Forelimb muscle (tissue), 1 donor: ENCODE measurements at regions not wholly inside any gene's neighbourhood (a gene's known extent, or its start where the extent isn't known, plus 50 kb on each side); places are given as distances from the start of the nearest gene placed in this dataset.

Source experiments
- DNase-seq: peaks from one replicate; pipeline ENCODE4 v3.0.0-alpha.2; 2013; ENCODE audit warnings: low read depth

DNA sequence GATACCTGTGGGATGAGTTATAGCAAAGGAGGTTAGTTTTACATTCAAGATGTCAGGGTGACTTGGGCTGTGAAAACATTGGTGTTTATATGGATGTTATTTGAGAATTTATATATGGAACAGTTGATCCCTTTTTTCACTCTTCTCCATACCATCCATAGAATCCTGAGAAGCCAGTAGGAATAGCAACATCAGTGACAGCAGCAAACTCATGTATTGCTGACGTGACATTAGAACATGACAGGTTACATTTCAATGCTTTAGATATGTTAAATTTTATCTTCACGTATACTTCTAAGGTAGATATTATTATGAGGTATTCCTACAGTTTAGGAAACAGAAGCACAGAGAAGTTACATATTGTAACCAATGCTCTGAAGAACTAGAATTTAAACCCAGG, 745.2 kb upstream of the GCFC2 start:
- no peak for DNase-seq

DNA sequence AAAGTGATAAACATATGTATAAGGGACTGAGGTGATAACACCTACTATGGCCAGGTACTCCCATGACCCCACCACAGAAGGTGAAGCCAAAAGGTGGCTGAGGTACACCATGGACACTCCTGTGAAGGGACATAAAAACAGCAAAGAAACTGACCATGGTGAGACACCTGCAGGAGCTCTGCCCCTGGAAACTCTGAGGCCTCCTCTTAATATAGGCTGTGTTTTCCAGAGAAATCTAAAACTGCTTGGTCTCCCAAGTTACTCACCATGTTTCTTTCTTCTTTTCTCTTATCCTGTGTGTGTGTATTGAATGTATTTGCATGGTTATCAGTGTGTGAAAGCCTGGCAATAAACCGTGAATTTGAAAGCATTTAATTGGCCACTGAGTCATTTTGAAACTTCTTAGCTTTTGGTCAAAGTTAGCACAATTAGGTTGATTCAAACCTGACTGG, 739.3 kb upstream of the GCFC2 start:
- no peak for DNase-seq

DNA sequence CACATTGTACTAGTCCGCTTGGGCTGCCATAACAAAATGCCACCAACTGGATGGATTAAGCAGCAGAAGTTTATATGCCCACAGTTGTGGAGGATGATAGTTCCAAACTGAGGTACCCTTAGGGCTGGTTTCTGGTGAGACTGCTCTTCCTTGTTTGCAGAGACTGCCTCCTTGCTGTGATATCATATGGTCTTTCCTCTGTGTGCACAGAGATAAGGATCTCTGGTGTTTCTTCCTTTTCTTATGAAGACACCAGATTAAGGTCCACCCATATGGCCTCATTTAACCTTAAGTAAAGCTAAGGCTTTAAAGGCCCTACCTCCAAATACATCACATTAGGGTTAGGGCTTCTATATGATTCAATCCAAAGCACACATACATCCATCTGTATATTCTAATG, 738.2 kb upstream of the GCFC2 start:
- DNase-seq, result no peak

DNA sequence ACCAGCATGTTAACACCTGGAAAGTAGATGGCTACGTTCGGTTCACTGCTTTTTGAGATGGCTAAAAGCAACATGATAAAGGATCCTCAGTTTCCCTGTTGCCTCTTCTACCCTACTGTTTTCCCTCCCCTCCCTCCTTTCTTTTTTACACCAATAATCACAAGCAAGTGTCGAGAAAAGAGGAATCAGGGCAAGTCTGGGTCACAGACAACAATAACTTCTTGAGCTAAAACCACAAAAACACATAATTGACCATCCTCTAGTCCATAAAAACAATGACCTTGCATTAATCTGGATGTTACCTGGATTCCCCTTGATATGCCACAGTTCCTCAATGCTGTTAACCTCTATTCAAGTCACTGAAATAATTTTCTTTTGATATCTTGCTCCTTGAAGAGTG, 736.6 kb upstream of the GCFC2 start:
- DNase-seq, result no peak

DNA sequence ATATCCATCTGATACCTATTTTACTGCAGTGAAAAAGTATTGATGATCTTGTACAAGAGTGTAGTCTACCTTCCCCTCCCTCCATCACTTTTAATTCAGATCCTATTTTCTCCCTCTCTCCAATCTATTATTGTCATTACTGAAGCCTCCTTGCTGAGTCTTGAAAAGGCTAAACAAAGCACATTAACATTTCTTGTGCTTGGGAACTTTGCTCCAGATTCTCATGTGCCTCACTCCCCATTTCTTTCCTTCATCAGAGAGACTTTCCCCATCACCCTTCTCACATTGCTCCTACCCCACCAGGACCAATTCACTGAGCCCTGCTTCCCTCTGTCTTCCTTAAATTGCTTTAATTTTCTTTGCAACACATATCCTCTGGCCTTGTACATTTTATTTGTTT, 736.2 kb upstream of the GCFC2 start:
- DNase-seq, result no peak

DNA sequence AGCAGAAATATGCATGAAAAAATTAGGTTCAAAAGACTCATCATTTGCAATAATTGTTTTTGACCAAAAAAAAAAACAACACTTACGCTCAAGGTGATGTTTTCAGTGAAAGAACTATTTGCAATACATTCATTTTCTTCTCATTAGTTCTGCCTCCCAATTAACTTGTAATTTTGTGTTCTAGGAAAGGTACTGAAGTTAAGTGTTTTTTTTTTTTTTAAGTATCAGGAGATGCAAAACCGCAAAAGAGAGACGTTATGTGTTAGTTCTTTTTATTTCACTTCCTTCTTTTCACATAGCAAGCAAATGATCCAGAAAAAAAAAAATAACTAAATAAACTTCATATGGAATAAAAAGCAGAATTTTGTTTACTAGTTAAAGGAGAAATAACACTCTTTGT, 735.2 kb upstream of the GCFC2 start:
- no peak for DNase-seq

DNA sequence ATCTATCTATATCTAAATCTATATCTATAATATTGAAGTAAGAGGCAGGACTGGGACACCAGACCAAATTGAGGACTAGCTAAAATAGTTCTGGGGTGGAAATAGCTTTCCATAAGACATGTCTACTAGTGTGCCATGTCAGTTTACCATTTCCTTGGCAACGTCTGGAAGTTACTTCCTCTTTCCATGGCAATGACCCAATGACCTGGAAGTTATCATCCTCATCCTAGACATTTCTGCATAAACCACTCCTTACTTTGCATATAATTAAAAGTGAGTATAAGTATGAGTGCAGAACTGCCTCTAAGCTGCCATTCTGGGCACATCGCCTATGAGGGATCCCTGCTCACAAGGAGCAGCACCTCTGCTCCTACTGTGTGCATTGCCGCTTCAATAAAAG, 734.0 kb upstream of the GCFC2 start:
- no peak for DNase-seq

DNA sequence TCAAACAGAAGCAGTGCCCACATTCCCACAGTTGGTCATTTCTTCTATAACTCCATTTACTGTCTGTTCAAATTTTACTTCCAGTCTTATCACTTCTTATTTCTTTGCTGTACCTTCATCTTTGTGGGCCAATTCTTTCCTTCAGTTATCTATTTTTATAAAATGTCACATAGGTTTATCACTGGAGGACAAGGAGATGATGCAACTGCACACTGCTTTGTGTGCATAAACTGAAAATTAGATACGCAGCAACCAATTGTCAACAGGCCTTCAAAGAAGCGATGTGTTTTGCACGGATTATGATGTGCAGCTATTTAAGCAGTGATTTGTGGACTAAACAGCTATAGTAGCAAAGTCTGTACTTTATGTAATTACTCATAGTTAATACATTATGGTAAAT, 726.8 kb upstream of the GCFC2 start:
- no peak for DNase-seq

DNA sequence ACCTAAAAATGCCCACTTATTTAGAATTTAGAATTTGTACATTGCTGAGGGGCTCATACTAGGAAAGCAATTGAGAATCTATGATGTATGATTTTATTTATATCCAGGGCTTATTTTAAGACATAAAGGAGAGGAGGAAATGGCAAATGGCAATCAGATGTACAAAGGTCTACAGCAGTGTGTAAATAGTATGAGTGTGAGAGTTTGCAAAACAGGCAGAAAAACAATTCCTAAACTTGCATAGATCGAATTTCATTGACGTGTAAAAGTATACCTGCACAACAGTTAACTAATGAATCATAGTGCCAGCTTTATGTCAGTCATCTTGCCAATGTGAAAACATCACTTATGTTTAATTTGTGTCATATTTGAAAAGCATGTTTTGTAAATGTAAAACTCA, 718.7 kb upstream of the GCFC2 start:
- DNase-seq, result no peak

DNA sequence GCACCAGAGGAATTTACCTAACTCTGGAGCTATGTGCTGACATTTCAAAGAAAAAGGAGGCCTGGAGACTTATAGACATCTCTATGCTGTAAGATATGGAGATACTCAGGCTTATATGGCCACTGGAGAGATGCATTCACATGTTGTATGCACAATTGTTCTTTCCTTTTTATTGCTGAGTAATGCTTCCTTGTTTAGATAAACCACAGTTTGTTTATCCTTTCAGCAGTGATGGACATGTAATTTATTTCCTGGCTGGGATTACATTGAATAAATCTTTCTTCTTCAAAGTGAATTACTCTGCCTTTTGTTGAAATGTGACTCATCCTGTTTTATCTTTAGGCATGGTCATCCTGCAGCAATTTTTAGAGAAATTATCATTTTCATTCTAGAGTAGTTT, 716.7 kb upstream of the GCFC2 start:
- no peak for DNase-seq

DNA sequence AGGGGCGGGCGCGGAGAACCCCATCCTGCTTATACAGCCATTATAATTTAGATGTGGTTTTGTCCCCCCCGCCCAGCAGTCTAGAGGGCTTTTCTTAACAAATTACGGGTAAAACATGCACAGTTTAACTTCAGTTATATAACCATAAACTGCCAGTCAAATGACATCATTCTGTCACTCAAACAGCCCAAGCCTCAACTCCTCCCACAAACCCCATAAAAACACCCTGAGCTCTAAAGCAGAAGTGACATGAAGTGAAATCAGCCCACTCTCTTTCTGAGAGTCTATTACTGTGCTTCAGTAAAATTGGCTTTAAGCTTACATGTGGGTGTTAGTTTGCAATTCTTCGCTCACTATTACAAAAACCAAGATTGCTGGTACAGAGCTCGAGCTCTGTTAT, 705.1 kb upstream of the GCFC2 start:
- no peak for DNase-seq

DNA sequence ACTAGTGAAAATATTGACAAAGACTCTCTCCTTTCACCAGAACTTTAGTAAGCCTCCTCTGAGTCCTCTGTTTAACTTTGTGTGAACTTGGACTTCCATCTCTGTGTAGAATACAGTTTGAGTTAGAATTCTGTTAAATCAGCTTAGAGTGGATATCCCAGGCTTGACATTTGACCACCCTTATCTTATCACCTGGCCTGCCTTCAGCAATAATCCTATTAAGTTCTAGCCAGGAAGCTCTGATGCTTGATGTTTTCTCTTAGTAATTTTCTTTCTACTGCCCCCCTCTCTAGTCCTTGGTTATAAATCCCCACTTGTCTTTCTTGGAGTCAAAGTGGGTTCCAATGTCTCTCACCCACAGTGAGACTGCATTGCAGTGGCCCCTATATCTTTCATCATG, 702.7 kb upstream of the GCFC2 start:
- no peak for DNase-seq

DNA sequence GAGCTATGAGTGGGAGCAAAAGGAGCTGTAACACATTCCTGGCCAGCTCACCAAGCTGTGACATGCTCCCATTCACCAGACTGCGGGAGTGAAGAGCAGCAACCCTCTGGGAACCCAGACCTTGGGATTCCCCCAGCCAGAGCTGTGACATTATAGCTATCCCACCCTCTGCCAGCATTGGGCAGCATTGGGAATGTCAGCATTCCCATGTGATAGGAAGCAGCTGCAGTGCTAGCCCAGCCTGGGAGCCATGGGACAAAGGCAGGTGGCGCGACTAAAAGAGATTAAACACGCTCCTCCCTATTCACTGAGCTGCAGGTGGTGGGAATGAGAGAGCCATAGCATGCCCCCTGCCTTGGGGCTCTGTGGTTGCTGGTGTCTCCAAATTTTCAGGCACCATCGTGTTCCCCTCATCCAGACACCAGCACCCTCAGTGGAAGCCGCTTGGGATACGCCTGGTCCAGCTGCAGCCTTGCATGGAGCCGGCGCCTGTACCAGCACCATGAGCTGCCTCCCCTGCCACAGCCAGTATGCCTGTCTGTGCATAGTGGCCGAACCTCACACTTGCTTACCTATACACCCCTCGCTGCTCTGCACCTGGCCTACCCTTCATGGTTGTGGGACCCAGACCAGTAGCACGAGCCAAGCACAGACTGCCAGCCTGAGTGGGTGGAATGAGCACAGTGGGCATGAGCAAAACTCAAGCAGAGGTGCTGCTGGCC, 695.6 kb upstream of the GCFC2 start:
- DNase-seq, result no peak

DNA sequence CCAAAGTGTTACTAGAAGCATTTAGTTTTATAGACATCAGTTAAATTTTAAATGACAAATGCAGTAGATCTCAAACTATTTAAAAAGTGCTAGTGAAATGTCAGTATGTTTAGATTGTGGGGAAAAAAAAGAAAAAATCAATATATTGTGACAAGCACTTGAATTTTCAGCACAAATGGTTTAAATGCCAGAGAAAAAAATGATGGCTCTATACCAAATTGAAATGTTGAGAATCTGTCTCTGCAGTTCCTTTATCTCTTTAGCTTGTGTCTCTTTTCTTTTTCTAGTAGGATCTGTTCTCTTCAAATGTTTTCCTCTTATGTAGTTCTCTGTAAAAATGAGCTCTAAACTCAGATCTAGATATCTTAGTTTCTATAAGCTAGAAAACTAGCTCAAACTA, 682.6 kb upstream of the GCFC2 start:
- no peak for DNase-seq

DNA sequence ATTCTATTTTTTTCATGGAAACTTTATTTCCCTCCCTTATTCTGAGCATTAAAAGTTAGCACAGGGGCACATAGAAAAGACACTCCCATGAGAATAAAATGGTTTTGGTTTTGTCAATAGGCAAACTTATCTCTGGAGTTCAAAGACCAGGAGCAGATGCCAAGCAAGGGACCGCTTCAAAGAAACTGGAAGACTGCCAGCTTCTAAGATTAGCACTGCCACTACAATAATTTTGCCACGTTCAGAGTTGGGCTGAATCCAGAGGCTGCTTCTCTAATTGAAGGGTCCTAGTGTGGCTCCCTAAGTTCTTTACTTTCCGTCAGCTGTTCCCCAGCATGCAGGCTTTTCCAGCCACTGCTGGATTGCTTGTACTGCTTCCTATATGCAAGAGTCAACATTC, 681.0 kb upstream of the GCFC2 start:
- DNase-seq, result no peak

DNA sequence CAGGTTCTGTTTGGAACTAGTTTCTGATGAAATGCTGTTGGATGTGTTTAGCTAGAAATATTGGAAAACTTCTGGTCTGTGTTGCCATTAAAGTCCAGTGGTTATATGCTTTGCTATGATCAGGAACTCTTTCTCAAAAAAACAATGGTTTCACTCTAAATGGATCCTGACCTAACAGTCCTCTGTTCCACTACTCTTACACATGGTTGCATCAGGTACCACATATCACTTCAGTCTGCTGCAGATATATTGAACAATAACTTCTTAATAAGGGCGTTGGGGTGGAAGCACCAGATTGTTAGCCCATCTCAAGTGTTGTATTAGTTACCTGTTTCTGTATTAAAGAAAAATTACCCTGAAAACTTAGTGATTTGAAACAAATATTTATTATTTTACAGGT, 676.6 kb upstream of the GCFC2 start:
- DNase-seq, result no peak

DNA sequence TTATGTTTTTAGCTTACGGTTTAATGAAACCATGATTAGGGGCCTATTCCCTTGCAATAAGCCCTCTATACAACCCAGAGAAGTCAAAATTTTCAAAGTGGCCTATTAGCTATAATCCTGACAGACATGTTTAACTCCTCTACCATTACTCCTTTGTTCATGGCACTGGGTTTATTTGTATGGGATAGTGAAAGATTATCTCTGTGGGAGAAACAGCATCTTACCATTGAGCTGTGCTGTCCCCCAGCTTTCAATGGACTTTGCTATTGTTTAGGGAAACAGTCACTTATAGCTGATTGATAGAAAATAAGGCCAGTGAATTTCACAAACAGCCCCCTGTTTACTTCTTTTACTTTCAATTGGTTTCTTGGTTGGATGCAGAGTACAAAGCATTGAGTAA, 675.2 kb upstream of the GCFC2 start:
- no peak for DNase-seq

DNA sequence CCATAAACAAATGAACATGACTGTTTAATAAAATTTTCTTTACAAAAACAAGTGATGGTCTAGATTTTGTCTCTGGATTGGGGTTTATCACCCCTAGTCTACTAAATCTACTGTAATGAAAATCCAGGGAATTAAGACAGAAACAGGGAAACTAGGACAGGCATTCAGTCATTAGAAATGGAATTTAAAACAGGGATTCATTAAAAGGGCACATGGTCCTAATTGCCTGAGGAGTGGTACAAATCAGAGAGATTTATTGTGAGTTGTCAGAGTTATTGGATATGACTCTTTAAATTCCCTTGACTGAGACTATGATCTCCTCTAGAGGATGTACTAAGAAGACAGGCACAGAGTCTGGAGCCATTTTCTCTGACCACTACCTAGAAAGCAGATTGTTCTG, 670.9 kb upstream of the GCFC2 start:
- no peak for DNase-seq

DNA sequence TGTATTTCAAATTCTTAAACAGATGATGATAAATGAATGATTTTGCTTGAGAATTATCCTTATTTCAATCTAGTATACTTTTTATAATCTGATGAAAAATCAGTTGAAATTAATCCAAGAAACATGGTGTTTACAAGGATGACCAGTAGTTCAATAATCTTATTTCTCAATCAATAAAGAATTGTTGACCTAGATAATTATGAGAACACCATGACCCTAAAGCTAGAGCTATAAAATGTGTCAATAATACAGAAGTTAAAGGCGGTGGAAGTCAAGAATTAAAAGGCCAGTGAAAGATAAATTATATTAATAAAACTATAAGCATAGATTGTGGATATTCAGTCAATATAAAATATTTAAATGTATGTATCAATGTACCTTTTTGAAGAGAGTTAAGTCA, 667.4 kb upstream of the GCFC2 start:
- no peak for DNase-seq

DNA sequence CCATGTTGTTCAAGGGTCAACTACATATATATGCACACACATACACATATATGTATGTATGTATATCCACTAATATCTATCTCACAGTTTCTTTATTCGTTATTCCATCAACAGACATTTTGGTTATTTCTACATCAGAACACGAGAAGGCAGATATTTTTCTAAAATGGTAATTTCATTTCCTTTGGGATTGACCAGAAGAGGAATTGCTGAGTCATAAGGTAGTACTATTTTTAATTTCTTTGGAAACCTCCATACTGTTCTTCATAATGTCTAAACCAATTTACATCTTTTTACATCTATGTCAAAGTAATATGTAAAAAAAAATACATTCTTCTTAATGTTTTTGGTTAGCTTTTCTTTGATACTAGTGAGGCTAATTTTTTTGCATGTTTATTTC, 630.7 kb upstream of the GCFC2 start:
- no peak for DNase-seq

DNA sequence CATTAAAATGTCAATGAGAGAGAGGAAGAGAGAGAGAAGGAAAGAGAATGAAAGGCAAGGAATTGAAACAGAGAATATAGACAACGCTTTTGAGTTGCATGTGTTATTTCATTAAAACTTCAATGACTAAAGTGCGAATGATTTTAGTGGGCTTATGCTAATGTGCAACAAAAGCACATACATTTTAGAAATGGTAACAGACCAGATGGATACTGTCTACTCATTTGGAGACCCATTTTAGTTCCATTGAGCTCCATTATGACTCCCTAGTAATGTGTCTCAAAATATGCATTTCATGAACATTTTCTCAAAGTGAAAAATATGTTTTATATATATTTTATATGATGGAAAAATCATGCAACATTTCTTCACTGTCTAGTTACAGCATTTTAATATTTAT, 622.2 kb upstream of the GCFC2 start:
- DNase-seq, result no peak

DNA sequence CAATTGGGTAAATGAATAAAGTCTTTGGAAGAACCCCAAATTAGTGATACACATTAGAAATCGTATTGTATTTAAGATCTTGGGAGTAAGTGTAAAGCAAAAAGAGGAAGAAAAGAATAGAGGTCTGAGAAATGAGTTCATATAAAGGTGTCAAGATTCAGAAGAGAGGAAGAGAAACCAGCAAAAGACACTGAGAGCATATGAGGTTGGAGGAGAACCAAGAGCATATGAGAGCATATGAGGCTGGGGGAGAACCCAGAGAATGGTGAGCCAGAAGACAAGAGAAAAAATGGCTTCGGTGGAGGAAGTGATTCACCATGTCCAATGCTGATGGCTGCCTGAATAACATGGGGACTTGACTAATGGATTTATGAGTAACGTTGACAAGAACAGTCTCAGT, 620.1 kb upstream of the GCFC2 start:
- DNase-seq, result no peak

DNA sequence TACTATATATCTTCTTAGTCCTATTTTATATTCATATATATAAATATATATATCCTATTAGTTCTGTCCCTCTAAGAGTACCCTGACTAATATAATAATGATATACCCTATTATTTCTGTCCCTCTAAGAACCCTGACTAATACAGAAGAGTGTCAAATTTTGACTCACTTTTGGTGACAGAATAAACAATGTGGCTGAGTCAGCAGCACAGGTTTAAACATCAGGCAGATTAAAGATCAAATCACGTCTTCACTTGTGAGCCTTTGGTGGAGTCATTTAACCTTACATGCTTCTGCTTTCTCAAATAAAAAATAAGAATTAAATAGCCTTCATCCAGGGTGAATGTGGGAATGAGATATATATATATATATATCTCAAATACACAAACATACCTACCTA, 615.9 kb upstream of the GCFC2 start:
- no peak for DNase-seq

DNA sequence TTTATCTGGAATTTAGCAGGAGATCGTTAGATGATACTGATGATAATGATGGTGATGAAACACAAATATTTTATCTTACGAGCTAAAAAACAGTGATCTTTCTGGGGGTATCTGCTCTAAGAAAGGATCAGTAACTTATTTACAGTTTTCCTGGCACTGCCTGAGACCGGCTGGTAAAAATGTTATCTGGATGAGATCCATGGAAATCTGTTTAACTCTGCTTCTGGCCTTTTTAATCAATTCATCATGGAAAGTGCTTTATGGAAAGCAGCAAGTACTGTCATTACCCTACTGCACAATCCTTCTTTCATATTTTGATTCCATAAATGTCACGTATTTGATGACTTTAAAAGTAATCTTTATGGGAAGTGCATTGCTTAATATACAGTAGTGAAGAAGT, 612.7 kb upstream of the GCFC2 start:
- no peak for DNase-seq

DNA sequence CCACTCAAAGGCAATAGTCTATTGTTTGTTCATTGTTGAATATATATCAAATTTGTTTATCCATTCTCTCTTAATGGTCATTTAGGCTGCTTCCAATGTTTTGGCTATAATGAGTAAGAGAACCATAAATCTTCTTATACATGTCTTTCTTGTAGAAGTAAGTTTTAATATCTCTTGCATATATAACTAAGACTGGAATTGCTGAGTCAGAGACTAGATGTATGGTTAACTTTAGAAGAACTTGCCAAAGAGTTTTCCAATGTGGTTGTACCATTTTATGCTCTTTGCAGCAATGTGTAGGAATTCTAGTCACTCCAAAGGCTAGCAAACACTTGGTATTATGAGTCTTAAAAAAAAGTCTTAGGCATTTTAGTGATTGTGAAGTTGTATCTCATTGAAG, 610.0 kb upstream of the GCFC2 start:
- DNase-seq, result no peak
